Retinal pigment epithelial cell (primary cell): ENCODE measurements at regions not wholly inside any gene's neighbourhood (a gene's known extent, or its start where the extent isn't known, plus 50 kb on each side); places are given as distances from the start of the nearest gene placed in this dataset.
A peak's percentile ranks its signal among the peaks of the same experiment; 100 is the strongest.

ENCODE experiments used
- DNase-seq: peaks from one replicate; pipeline ENCODE4 v3.0.0-alpha.2; 2010; ENCODE audit warnings: low read depth
- H3K4me3 ChIP-seq: 2 replicates; pipeline ENCODE4 v1.5.1; 2011; ENCODE audit warnings: mild to moderate bottlenecking, low read length, control low read depth, moderate library complexity
- CTCF ChIP-seq: conservative IDR thresholded peaks from 2 replicates; pipeline ENCODE4 v1.5.1; 2011; ENCODE audit warnings: low read depth, low read length, control low read depth, inconsistent platforms

- no peak for TF ChIP-seq CTCF
- DNase-seq, result no peak
- H3K4me3 ChIP-seq, result no peak overlapping the region
Measured at GRCh38 chr2:150081775-150082481, 405.5 kb downstream of the RND3 start.

GRCh38 chr2:150076281-150076680, 411.2 kb downstream of the RND3 start:
- peak; percentile 98 for DNase-seq

GRCh38 chr2:150075831-150076230, 411.6 kb downstream of the RND3 start:
- no peak for TF ChIP-seq CTCF
- DNase-seq, result no peak
- H3K4me3 ChIP-seq, result no peak overlapping the region

More at GRCh38 chr2:150076281-150076680, 411.2 kb downstream of the RND3 start:
- no peak for TF ChIP-seq CTCF
- H3K4me3 ChIP-seq, result no peak overlapping the region

GRCh38 chr2:150066490-150066889, 421.0 kb downstream of the RND3 start:
- DNase-seq, result no peak
- no peak overlapping the region for H3K4me3 ChIP-seq
- no peak for TF ChIP-seq CTCF

GRCh38 chr2:150063931-150064548, 423.4 kb downstream of the RND3 start:
- DNase-seq, result no peak
- no peak for TF ChIP-seq CTCF
- no peak overlapping the region for H3K4me3 ChIP-seq

- DNase-seq, result no peak
- TF ChIP-seq CTCF, result no peak
- no peak overlapping the region for H3K4me3 ChIP-seq
Measured at GRCh38 chr2:150063432-150063889, 424.0 kb downstream of the RND3 start.

GRCh38 chr2:150062416-150062815, 425.1 kb downstream of the RND3 start:
- DNase-seq, result no peak
- no peak overlapping the region for H3K4me3 ChIP-seq
- no peak for TF ChIP-seq CTCF
